BE2C (cell line): ENCODE measurements at regions not wholly inside any gene's neighbourhood (a gene's known extent, or its start where the extent isn't known, plus 50 kb on each side); places are given as distances from the start of the nearest gene placed in this dataset.

Experiments
- DNase-seq: peaks from one replicate; pipeline ENCODE4 v3.0.0-alpha.2; 2020
- H3K27me3 ChIP-seq: fragments of 250-450 bp; sonication (Bioruptor Pico); 2 replicates; pipeline ENCODE4 v1.5.1; 2020; ENCODE audit warnings: mild to moderate bottlenecking
- H3K36me3 ChIP-seq: fragments of 250-450 bp; sonication (Bioruptor Pico); 2 replicates; pipeline ENCODE4 v1.5.1; 2020; ENCODE audit warnings: mild to moderate bottlenecking
- H3K4me1 ChIP-seq: fragments of 250-450 bp; sonication (Bioruptor Pico); 2 replicates; pipeline ENCODE4 v1.5.1; 2020
- H3K4me3 ChIP-seq: 2 replicates; pipeline ENCODE4 v1.5.1; 2011; ENCODE audit warnings: low read depth, low read length
- H3K9me3 ChIP-seq: fragments of 250-450 bp; sonication (Bioruptor Pico); 2 replicates; pipeline ENCODE4 v1.5.1; 2020
- CTCF ChIP-seq: IDR thresholded peaks from 2 replicates; pipeline ENCODE4 v1.5.1; 2012; ENCODE audit warnings: mild to moderate bottlenecking, low read depth, low read length

- H3K36me3 ChIP-seq, result no peaks in the 10 kb centered on the region
- H3K9me3 ChIP-seq, result no peaks in the 10 kb centered on the region
- no peaks in the 10 kb centered on the region for H3K27me3 ChIP-seq
- no peak overlapping the region for H3K4me3 ChIP-seq
- no peak for TF ChIP-seq CTCF
- DNase-seq, result no peak
- H3K4me1 ChIP-seq, result no peaks in the 10 kb centered on the region
Observed at GRCh38 chr5:88999853-89000252, 116.9 kb upstream of the MEF2C start.

GRCh38 chr5:88997937-88998336 lies 115.0 kb upstream of the MEF2C start:
- no peak for TF ChIP-seq CTCF
- DNase-seq, result no peak
- Histone ChIP-seq H3K36me3 (no peaks in the 10 kb centered on the region), H3K9me3 (no peaks in the 10 kb centered on the region), H3K4me3 (no peak overlapping the region), H3K4me1 (no peaks in the 10 kb centered on the region), H3K27me3 (no peaks in the 10 kb centered on the region)

DNA sequence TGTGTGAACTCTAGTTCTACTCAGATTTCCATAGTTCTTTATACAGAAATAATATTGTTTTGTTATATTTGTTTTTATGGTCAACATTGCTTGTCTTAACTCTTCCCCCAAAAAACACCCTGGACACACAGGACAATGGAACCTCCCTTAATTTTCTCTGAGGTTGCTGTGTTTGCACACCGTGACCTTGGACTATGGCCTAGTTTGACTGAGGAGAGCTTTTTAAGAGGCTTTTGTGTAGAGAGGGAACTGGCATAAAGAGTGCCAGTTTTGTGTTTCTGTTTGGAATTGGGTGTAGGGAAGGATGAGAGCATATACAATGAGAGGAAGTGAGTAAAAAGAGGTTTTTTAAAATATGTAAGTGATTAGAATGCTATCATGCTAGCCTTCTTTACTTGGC lies 101.1 kb upstream of the MEF2C start:
- no peaks in the 10 kb centered on the region for H3K27me3 ChIP-seq
- H3K4me3 ChIP-seq, result no peak overlapping the region
- no peaks in the 10 kb centered on the region for H3K36me3 ChIP-seq
- DNase-seq, result no peak
- TF ChIP-seq CTCF, result no peak
- H3K9me3 ChIP-seq, result no peaks in the 10 kb centered on the region
- no peaks in the 10 kb centered on the region for H3K4me1 ChIP-seq

DNA sequence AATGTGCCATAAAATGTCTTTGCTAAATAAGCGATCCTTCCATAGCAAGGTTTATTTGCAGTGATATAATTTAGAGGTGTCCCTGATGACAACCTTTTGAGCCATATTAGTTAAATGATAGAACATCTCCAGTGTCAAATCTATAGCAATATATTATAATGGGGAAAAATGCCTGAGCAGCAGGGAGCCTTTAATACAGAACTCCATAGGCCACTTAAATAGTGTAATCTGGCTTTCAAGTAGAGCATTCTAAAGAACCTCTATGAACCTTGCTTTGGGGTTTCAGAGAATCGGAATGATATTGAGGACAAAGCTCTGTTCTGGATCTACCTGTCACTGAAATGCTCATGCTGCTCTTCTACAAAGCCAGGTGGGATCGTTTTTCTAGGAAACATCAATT lies 96.7 kb upstream of the MEF2C start:
- H3K36me3 ChIP-seq, result no peaks in the 10 kb centered on the region
- H3K27me3 ChIP-seq, result no peaks in the 10 kb centered on the region
- H3K4me1 ChIP-seq, result no peaks in the 10 kb centered on the region
- DNase-seq, result no peak
- no peak overlapping the region for H3K4me3 ChIP-seq
- TF ChIP-seq CTCF, result no peak
- no peaks in the 10 kb centered on the region for H3K9me3 ChIP-seq

DNA sequence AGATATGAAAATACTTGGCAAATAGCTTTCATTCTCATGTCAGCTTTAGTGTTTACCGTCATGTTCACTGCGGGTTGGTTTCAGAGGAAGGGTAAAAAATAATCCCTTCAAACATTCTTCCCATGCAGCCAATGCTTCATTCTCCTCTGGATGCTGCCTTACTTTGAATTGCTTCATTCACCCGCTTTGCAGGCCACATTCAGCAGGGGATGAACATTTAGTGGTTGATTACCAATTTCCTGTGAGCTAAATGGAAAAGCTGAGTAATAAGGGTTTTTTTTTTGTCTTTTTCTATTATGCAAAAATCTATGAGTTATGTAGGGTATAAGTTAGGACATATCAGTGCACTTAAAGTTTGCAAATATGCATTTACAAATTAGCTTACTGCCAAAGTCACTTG lies 96.3 kb upstream of the MEF2C start:
- no peaks in the 10 kb centered on the region for H3K9me3 ChIP-seq
- H3K27me3 ChIP-seq, result no peaks in the 10 kb centered on the region
- no peaks in the 10 kb centered on the region for H3K4me1 ChIP-seq
- H3K36me3 ChIP-seq, result no peaks in the 10 kb centered on the region
- TF ChIP-seq CTCF, result no peak
- no peak overlapping the region for H3K4me3 ChIP-seq
- DNase-seq, result no peak

DNA sequence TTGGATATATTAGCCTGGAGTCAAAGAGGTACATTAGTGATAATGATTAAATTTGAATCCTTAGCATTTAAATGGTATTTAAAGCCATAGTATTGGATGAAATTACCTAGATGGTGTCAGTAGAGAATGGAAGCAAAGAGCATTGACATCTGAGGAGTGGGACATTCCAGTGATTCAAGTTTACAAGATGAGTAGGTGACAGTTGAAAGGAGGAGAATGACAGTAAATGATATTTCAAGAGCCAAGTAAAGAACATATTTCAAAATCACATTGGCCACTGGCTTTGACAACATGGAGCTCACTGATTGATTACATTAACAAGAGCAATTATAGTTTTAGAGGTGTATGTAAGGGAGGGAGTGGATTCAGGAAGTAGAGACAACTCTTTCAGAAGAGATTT lies 93.9 kb upstream of the MEF2C start:
- H3K36me3 ChIP-seq, result no peaks in the 10 kb centered on the region
- H3K4me1 ChIP-seq, result no peaks in the 10 kb centered on the region
- H3K27me3 ChIP-seq, result no peaks in the 10 kb centered on the region
- DNase-seq, result no peak
- no peaks in the 10 kb centered on the region for H3K9me3 ChIP-seq
- no peak for TF ChIP-seq CTCF
- H3K4me3 ChIP-seq, result no peak overlapping the region
